Lower lobe of right lung (tissue), 2 donors: ENCODE measurements at regions not wholly inside any gene's neighbourhood (a gene's known extent, or its start where the extent isn't known, plus 50 kb on each side); places are given as distances from the start of the nearest gene placed in this dataset.

Experiments used
- ATAC-seq, 2 donors: fragments of 200-7000 bp; cut with Tn5 transposase; one replicate each; pipeline ENCODE4 v1.9.1; 2020 to 2022; ENCODE audit warnings: mild to moderate bottlenecking in 2 of 2, moderate library complexity in 2 of 2
- DNase-seq: peaks from one replicate; pipeline ENCODE4 v3.0.0-alpha.2; 2020
- H3K27ac ChIP-seq: fragments of 200-600 bp; one replicate; pipeline ENCODE4 v1.8.0; 2022
- H3K27me3 ChIP-seq: fragments of 200-600 bp; one replicate; pipeline ENCODE4 v1.8.0; 2022; ENCODE audit warnings: low read depth
- H3K36me3 ChIP-seq: fragments of 200-600 bp; one replicate; pipeline ENCODE4 v1.8.0; 2022; ENCODE audit warnings: mild to moderate bottlenecking
- H3K4me1 ChIP-seq: fragments of 200-600 bp; one replicate; pipeline ENCODE4 v1.8.0; 2022
- H3K4me3 ChIP-seq: fragments of 200-600 bp; one replicate; pipeline ENCODE4 v1.8.0; 2022; ENCODE audit warnings: mild to moderate bottlenecking
- H3K9me3 ChIP-seq: fragments of 200-600 bp; one replicate; pipeline ENCODE4 v1.8.0; 2022
- CTCF ChIP-seq: fragments of 200-600 bp; IDR thresholded peaks from one replicate; pipeline ENCODE4 v1.8.0; 2022; ENCODE audit warnings: antibody characterized with exemption, mild to moderate bottlenecking
- intact Hi-C: fragments of 100-400 bp; cut with DNase I; formaldehyde crosslinking; loops from one replicate; pipeline ENCODE4 v1.11.0; 2022
- donor health status: DM: no; HTN: yes; CAD: no; lungs with severe emphysema.

GRCh38 chr6:67231092-67231491 is 1404.0 kb upstream of the ADGRB3 start:
- Histone ChIP-seq H3K9me3 (no peaks in the 10 kb centered on the region), H3K27me3 (no peaks in the 10 kb centered on the region), H3K36me3 (no peaks in the 10 kb centered on the region), H3K27ac (no peak overlapping the region), H3K4me3 (no peak overlapping the region), H3K4me1 (no peaks in the 10 kb centered on the region)
- no peak for ATAC-seq
- intact Hi-C loops = no loop called here
- DNase-seq = no peak
- no peak for TF ChIP-seq CTCF

GRCh38 chr6:67224989-67225388 is 1410.1 kb upstream of the ADGRB3 start:
- Histone ChIP-seq H3K27ac (no peak overlapping the region), H3K27me3 (no peaks in the 10 kb centered on the region), H3K9me3 (no peaks in the 10 kb centered on the region), H3K4me3 (no peak overlapping the region), H3K36me3 (no peaks in the 10 kb centered on the region), H3K4me1 (no peaks in the 10 kb centered on the region)
- no peak for DNase-seq
- intact Hi-C loops = no loop called here
- ATAC-seq = no peak
- no peak for TF ChIP-seq CTCF

- H3K4me3 ChIP-seq = no peak overlapping the region
- no peaks in the 10 kb centered on the region for H3K9me3 ChIP-seq
- no peak overlapping the region for H3K27ac ChIP-seq
- DNase-seq = no peak
- no peaks in the 10 kb centered on the region for H3K4me1 ChIP-seq
- no peak for TF ChIP-seq CTCF
- no peak for ATAC-seq
- H3K27me3 ChIP-seq = no peaks in the 10 kb centered on the region
- no peaks in the 10 kb centered on the region for H3K36me3 ChIP-seq
- intact Hi-C loops = no loop called here
Measured at GRCh38 chr6:67221226-67221625, 1413.9 kb upstream of the ADGRB3 start.

- TF ChIP-seq CTCF = no peak
- ATAC-seq (peak in 1 of 2 donors; percentile 15), DNase-seq (no peak)
- H3K4me1 ChIP-seq = no peaks in the 10 kb centered on the region
- H3K27ac ChIP-seq = no peak overlapping the region
- no peak overlapping the region for H3K4me3 ChIP-seq
- intact Hi-C loops = no loop called here
- H3K9me3 ChIP-seq = no peaks in the 10 kb centered on the region
- no peaks in the 10 kb centered on the region for H3K27me3 ChIP-seq
- H3K36me3 ChIP-seq = no peaks in the 10 kb centered on the region
Measured at GRCh38 chr6:67219346-67219745, 1415.7 kb upstream of the ADGRB3 start.

GRCh38 chr6:67212584-67212983 is 1422.5 kb upstream of the ADGRB3 start:
- TF ChIP-seq CTCF = no peak
- no peaks in the 10 kb centered on the region for H3K36me3 ChIP-seq
- H3K27ac ChIP-seq = no peak overlapping the region
- H3K4me3 ChIP-seq = no peak overlapping the region
- H3K27me3 ChIP-seq = no peaks in the 10 kb centered on the region
- DNase-seq = no peak
- no peaks in the 10 kb centered on the region for H3K9me3 ChIP-seq
- no peaks in the 10 kb centered on the region for H3K4me1 ChIP-seq
- ATAC-seq = no peak
- intact Hi-C loops = no loop called here

- TF ChIP-seq CTCF = no peak
- no peaks in the 10 kb centered on the region for H3K9me3 ChIP-seq
- no peaks in the 10 kb centered on the region for H3K36me3 ChIP-seq
- no peak overlapping the region for H3K27ac ChIP-seq
- no peaks in the 10 kb centered on the region for H3K27me3 ChIP-seq
- H3K4me3 ChIP-seq = no peak overlapping the region
- intact Hi-C loops = no loop called here
- no peaks in the 10 kb centered on the region for H3K4me1 ChIP-seq
- ATAC-seq = no peak
- DNase-seq = no peak
Measured at GRCh38 chr6:67210450-67210849, 1424.6 kb upstream of the ADGRB3 start.
